ENCODE measurements at regions not wholly inside any gene's neighbourhood (a gene's known extent, or its start where the extent isn't known, plus 50 kb on each side); places are given as distances from the start of the nearest gene placed in this dataset.
"Not testable (repeated sequence)": the region's sequence is repeated elsewhere in the genome, so short reads cannot be mapped to it uniquely, and the experiment has no call there.

GRCh38 chr11:82027335-82027734 lies 706.3 kb downstream of the FAM181B start:
- WGBS (ENCODE audit: insufficient coverage), result 81% methylated on average over 9 of the region's 9 CpGs
- H3K27me3 Mint-ChIP-seq; H3K36me3 ChIP-seq (ENCODE audit: control insufficient read depth in 2 of 2, extremely low read depth in 1 of 2, insufficient read depth in 1 of 2, low read length in 1 of 2); H3K27me3 ChIP-seq (replicated peaks in 1 of 2; ENCODE audit: control insufficient read depth in 2 of 2, extremely low read depth in 1 of 2, insufficient read depth in 2 of 2, low read length in 1 of 2); H3K4me3 Mint-ChIP-seq; H3K27ac ChIP-seq (ENCODE audit: low read length); H3K4me1 ChIP-seq (ENCODE audit: control insufficient read depth in 1 of 2, extremely low read depth in 1 of 2, insufficient read depth in 2 of 2, low read length in 2 of 2); H3K4me1 Mint-ChIP-seq; ATAC-seq (replicated peaks in 1 of 4); H3K36me3 Mint-ChIP-seq; DNase-seq; H3K27ac Mint-ChIP-seq; POLR2A ChIA-PET; H3K4me3 ChIP-seq (ENCODE audit: control insufficient read depth in 1 of 2, extremely low read depth in 1 of 2, low read length in 1 of 2); H3K9me3 ChIP-seq; H3K9me3 Mint-ChIP-seq; CTCF ChIA-PET: not testable (repeated sequence)

- no CpG with 5 or more reads among the region's 1 CpG for WGBS (ENCODE audit: insufficient coverage)
- POLR2A ChIA-PET, result no interaction called here
- Histone ChIP-seq H3K36me3 (ENCODE audit: control insufficient read depth in 2 of 2, extremely low read depth in 1 of 2, insufficient read depth in 1 of 2, low read length in 1 of 2) (no peaks in the 10 kb centered on the region), H3K4me1 (ENCODE audit: control insufficient read depth in 1 of 2, extremely low read depth in 1 of 2, insufficient read depth in 2 of 2, low read length in 2 of 2) (no peaks in the 10 kb centered on the region), H3K9me3 (no peaks in the 10 kb centered on the region), H3K27me3 (replicated peaks in 1 of 2; ENCODE audit: control insufficient read depth in 2 of 2, extremely low read depth in 1 of 2, insufficient read depth in 2 of 2, low read length in 1 of 2) (no peaks in the 10 kb centered on the region), H3K27ac (ENCODE audit: low read length) (no peak overlapping the region), H3K4me3 (ENCODE audit: control insufficient read depth in 1 of 2, extremely low read depth in 1 of 2, low read length in 1 of 2) (no peak overlapping the region)
- Mint-ChIP-seq H3K27ac (no peak overlapping the region), H3K27me3 (no peaks in the 10 kb centered on the region), H3K9me3 (no peaks in the 10 kb centered on the region), H3K36me3 (no peaks in the 10 kb centered on the region), H3K4me3 (no peak overlapping the region), H3K4me1 (no peaks in the 10 kb centered on the region)
- CTCF ChIA-PET, result no interaction called here
- ATAC-seq (replicated peaks in 1 of 4) (no peak), DNase-seq (no peak)
Measured at GRCh38 chr11:82024760-82025159, 708.9 kb downstream of the FAM181B start.

- H3K27ac ChIP-seq (ENCODE audit: low read length), result no peak overlapping the region
- no peaks in the 10 kb centered on the region for H3K36me3 ChIP-seq (ENCODE audit: control insufficient read depth in 2 of 2, extremely low read depth in 1 of 2, insufficient read depth in 1 of 2, low read length in 1 of 2)
- ATAC-seq (replicated peaks in 1 of 4) (no peak), DNase-seq (no peak)
- no peaks in the 10 kb centered on the region for H3K9me3 ChIP-seq
- no peak overlapping the region for H3K4me3 Mint-ChIP-seq
- no peaks in the 10 kb centered on the region for H3K4me1 Mint-ChIP-seq
- CTCF ChIA-PET, result no interaction called here
- no peak overlapping the region for H3K27ac Mint-ChIP-seq
- no peaks in the 10 kb centered on the region for H3K9me3 Mint-ChIP-seq
- 73% methylated on average over 1 of the region's 3 CpGs for WGBS (ENCODE audit: insufficient coverage)
- H3K4me1 ChIP-seq (ENCODE audit: control insufficient read depth in 1 of 2, extremely low read depth in 1 of 2, insufficient read depth in 2 of 2, low read length in 2 of 2), result no peaks in the 10 kb centered on the region
- no peaks in the 10 kb centered on the region for H3K27me3 Mint-ChIP-seq
- no peaks in the 10 kb centered on the region for H3K27me3 ChIP-seq (replicated peaks in 1 of 2; ENCODE audit: control insufficient read depth in 2 of 2, extremely low read depth in 1 of 2, insufficient read depth in 2 of 2, low read length in 1 of 2)
- POLR2A ChIA-PET, result no interaction called here
- no peaks in the 10 kb centered on the region for H3K36me3 Mint-ChIP-seq
- no peak overlapping the region for H3K4me3 ChIP-seq (ENCODE audit: control insufficient read depth in 1 of 2, extremely low read depth in 1 of 2, low read length in 1 of 2)
Measured at GRCh38 chr11:82012276-82012675, 721.4 kb downstream of the FAM181B start.

GRCh38 chr11:82009133-82009532 lies 724.5 kb downstream of the FAM181B start:
- WGBS (ENCODE audit: insufficient coverage), result no CpG with 5 or more reads among the region's 2 CpGs
- CTCF ChIA-PET, result no interaction called here

GRCh38 chr11:82007521-82007920 lies 726.1 kb downstream of the FAM181B start:
- no peak overlapping the region for H3K27ac Mint-ChIP-seq
- no peaks in the 10 kb centered on the region for H3K4me1 ChIP-seq (ENCODE audit: control insufficient read depth in 1 of 2, extremely low read depth in 1 of 2, insufficient read depth in 2 of 2, low read length in 2 of 2)
- H3K36me3 ChIP-seq (ENCODE audit: control insufficient read depth in 2 of 2, extremely low read depth in 1 of 2, insufficient read depth in 1 of 2, low read length in 1 of 2), result no peaks in the 10 kb centered on the region
- no peaks in the 10 kb centered on the region for H3K9me3 Mint-ChIP-seq
- H3K4me1 Mint-ChIP-seq, result no peaks in the 10 kb centered on the region
- H3K27ac ChIP-seq (ENCODE audit: low read length), result no peak overlapping the region
- ChIA-PET CTCF (no interaction called here), POLR2A (no interaction called here)
- 50% methylated on average over 2 of the region's 6 CpGs for WGBS (ENCODE audit: insufficient coverage)
- no peaks in the 10 kb centered on the region for H3K27me3 ChIP-seq (replicated peaks in 1 of 2; ENCODE audit: control insufficient read depth in 2 of 2, extremely low read depth in 1 of 2, insufficient read depth in 2 of 2, low read length in 1 of 2)
- ATAC-seq (replicated peaks in 1 of 4), result no peak
- no peak for DNase-seq
- H3K9me3 ChIP-seq, result no peaks in the 10 kb centered on the region
- H3K36me3 Mint-ChIP-seq, result no peaks in the 10 kb centered on the region
- no peaks in the 10 kb centered on the region for H3K27me3 Mint-ChIP-seq
- H3K4me3 ChIP-seq (ENCODE audit: control insufficient read depth in 1 of 2, extremely low read depth in 1 of 2, low read length in 1 of 2), result no peak overlapping the region
- H3K4me3 Mint-ChIP-seq, result no peak overlapping the region

More at GRCh38 chr11:82009133-82009532, 724.5 kb downstream of the FAM181B start:
- Mint-ChIP-seq H3K27ac (no peak overlapping the region), H3K4me3 (no peak overlapping the region), H3K27me3 (no peaks in the 10 kb centered on the region), H3K36me3 (no peaks in the 10 kb centered on the region), H3K4me1 (no peaks in the 10 kb centered on the region), H3K9me3 (no peaks in the 10 kb centered on the region)
- no peaks in the 10 kb centered on the region for H3K4me1 ChIP-seq (ENCODE audit: control insufficient read depth in 1 of 2, extremely low read depth in 1 of 2, insufficient read depth in 2 of 2, low read length in 2 of 2)
- no peaks in the 10 kb centered on the region for H3K9me3 ChIP-seq
- no peak overlapping the region for H3K27ac ChIP-seq (ENCODE audit: low read length)
- no peak overlapping the region for H3K4me3 ChIP-seq (ENCODE audit: control insufficient read depth in 1 of 2, extremely low read depth in 1 of 2, low read length in 1 of 2)
- H3K27me3 ChIP-seq (replicated peaks in 1 of 2; ENCODE audit: control insufficient read depth in 2 of 2, extremely low read depth in 1 of 2, insufficient read depth in 2 of 2, low read length in 1 of 2), result no peaks in the 10 kb centered on the region
- ATAC-seq (replicated peaks in 1 of 4), result no peak
- H3K36me3 ChIP-seq (ENCODE audit: control insufficient read depth in 2 of 2, extremely low read depth in 1 of 2, insufficient read depth in 1 of 2, low read length in 1 of 2), result no peaks in the 10 kb centered on the region
- DNase-seq, result no peak
- POLR2A ChIA-PET, result interaction anchor here in 1 of 2 donors (0.6 kb wide), 1 partner anchor 74 kb away, joined by 3 read pairs; no protein-coding TSS in a partner anchor

GRCh38 chr11:82004537-82005213 lies 729.0 kb downstream of the FAM181B start:
- ChIA-PET CTCF (no interaction called here), POLR2A (no interaction called here)
- 58% methylated on average over 4 of the region's 4 CpGs for WGBS (ENCODE audit: insufficient coverage)
- no peak overlapping the region for H3K4me3 Mint-ChIP-seq
- H3K27me3 ChIP-seq (replicated peaks in 1 of 2; ENCODE audit: control insufficient read depth in 2 of 2, extremely low read depth in 1 of 2, insufficient read depth in 2 of 2, low read length in 1 of 2), result no peaks in the 10 kb centered on the region
- H3K4me1 Mint-ChIP-seq, result no peaks in the 10 kb centered on the region
- no peak overlapping the region for H3K4me3 ChIP-seq (ENCODE audit: control insufficient read depth in 1 of 2, extremely low read depth in 1 of 2, low read length in 1 of 2)
- no peaks in the 10 kb centered on the region for H3K27me3 Mint-ChIP-seq
- H3K36me3 Mint-ChIP-seq, result no peaks in the 10 kb centered on the region
- H3K27ac ChIP-seq (ENCODE audit: low read length), result no peak overlapping the region
- H3K9me3 ChIP-seq, result no peaks in the 10 kb centered on the region
- ATAC-seq (replicated peaks in 1 of 4), result no peak
- no peaks in the 10 kb centered on the region for H3K4me1 ChIP-seq (ENCODE audit: control insufficient read depth in 1 of 2, extremely low read depth in 1 of 2, insufficient read depth in 2 of 2, low read length in 2 of 2)
- H3K36me3 ChIP-seq (ENCODE audit: control insufficient read depth in 2 of 2, extremely low read depth in 1 of 2, insufficient read depth in 1 of 2, low read length in 1 of 2), result no peaks in the 10 kb centered on the region
- H3K27ac Mint-ChIP-seq, result no peak overlapping the region
- DNase-seq, result no peak
- H3K9me3 Mint-ChIP-seq, result no peaks in the 10 kb centered on the region
